ENCODE measurements at regions not wholly inside any gene's neighbourhood (a gene's known extent, or its start where the extent isn't known, plus 50 kb on each side); places are given as distances from the start of the nearest gene placed in this dataset.

DNA sequence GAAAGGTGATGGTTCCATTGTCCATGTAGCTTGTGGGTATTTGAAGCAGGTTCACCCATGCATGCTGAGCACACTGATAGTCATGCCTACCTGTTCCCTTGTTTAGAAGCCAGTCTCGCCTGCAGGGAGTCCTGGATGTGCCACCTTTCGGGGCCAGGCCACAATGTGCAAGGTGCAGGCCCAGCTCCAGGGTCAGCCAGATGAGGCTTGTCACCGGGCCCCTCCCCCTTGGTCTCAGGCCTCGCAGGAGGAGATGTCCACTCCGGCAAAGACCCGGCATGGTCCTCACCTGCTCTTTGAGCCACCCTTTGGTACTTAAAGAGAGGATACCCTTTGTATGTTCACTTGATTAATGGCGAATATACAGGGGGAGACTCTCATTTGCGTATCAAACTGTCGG is 140.4 kb upstream of the RTL1 start:
- Histone ChIP-seq H3K9me3 (replicated peaks; ENCODE audit: control insufficient read depth, insufficient read depth, low read length) (no peaks in the 10 kb centered on the region), H3K27me3 (ENCODE audit: control insufficient read depth in 2 of 2, insufficient read depth in 2 of 2, low read length in 2 of 2) (no peaks in the 10 kb centered on the region), H2AFZ (ENCODE audit: low read depth, low read length) (no peak overlapping the region), H3K36me3 (ENCODE audit: control insufficient read depth in 2 of 2, extremely low read depth in 1 of 2, insufficient read depth in 2 of 2, low read length in 2 of 2) (peaks cover 0 to 19% of the 10 kb centered on the region in 2 experiments), H4K20me1 (replicated peaks; ENCODE audit: control insufficient read depth, extremely low read depth, insufficient read depth, low read length) (no peaks in the 10 kb centered on the region), H3K9me1 (replicated peaks; ENCODE audit: control insufficient read depth, extremely low read depth, insufficient read depth, low read length) (no peaks in the 10 kb centered on the region), H3K4me1 (ENCODE audit: control insufficient read depth, extremely low read depth, insufficient read depth, low read length) (no peaks in the 10 kb centered on the region), H3K79me2 (ENCODE audit: control insufficient read depth, insufficient read depth, low read length) (no peaks in the 10 kb centered on the region), H3K27ac (ENCODE audit: insufficient read depth, low read depth, low read length) (no peak overlapping the region), H3K9ac (replicated peaks; ENCODE audit: extremely low read depth, insufficient read depth, low read length) (no peak overlapping the region), H3K4me2 (ENCODE audit: insufficient read depth, low read length) (no peak overlapping the region), H3K4me3 (replicated peaks in 1 of 3; ENCODE audit: insufficient read depth in 1 of 3, low read depth in 1 of 3, low read length in 3 of 3) (no peak overlapping the region)
- ChIA-PET CTCF (interaction anchor here (1.2 kb wide), 1 partner anchor 10 kb away, joined by 3 read pairs; no protein-coding TSS in a partner anchor), POLR2A (no interaction called here)
- no peak for FAIRE-seq
- no TSS peak for BruUV-seq (replicated peaks)
- intact Hi-C loops (cut with micrococcal nuclease): no loop called here
- TF ChIP-seq JUN (IDR thresholded peaks at IDR 0.05; ENCODE audit: borderline replicate concordance, insufficient read depth, insufficient read length, low read depth) (no peak), MYC (IDR thresholded peaks at IDR 0.05; ENCODE audit: low read depth, low read length) (no peak), POLR2AphosphoS5 (IDR thresholded peaks at IDR 0.05; ENCODE audit: insufficient read depth, low read depth, low read length) (no peak), FOS (IDR thresholded peaks at IDR 0.05; ENCODE audit: borderline replicate concordance, insufficient read depth, low read length) (no peak), EZH2 (IDR thresholded peaks at IDR 0.05; ENCODE audit: borderline replicate concordance, low read depth, low read length, severe bottlenecking) (no peak), GATA2 (IDR thresholded peaks at IDR 0.05; ENCODE audit: insufficient read depth, insufficient read length, low read depth, low read length) (no peak), POLR2A (IDR thresholded peaks at IDR 0.05; ENCODE audit: low read depth, low read length) (no peak)
- TF ChIP-seq, protein P1, sequence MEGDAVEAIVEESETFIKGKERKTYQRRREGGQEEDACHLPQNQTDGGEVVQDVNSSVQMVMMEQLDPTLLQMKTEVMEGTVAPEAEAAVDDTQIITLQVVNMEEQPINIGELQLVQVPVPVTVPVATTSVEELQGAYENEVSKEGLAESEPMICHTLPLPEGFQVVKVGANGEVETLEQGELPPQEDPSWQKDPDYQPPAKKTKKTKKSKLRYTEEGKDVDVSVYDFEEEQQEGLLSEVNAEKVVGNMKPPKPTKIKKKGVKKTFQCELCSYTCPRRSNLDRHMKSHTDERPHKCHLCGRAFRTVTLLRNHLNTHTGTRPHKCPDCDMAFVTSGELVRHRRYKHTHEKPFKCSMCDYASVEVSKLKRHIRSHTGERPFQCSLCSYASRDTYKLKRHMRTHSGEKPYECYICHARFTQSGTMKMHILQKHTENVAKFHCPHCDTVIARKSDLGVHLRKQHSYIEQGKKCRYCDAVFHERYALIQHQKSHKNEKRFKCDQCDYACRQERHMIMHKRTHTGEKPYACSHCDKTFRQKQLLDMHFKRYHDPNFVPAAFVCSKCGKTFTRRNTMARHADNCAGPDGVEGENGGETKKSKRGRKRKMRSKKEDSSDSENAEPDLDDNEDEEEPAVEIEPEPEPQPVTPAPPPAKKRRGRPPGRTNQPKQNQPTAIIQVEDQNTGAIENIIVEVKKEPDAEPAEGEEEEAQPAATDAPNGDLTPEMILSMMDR (IDR thresholded peaks at IDR 0.05; ENCODE audit: extremely low read depth in 1 of 2, insufficient read depth in 1 of 2, low read depth in 1 of 2, low read length in 2 of 2): no peak
- TF ChIP-seq, protein P2, sequence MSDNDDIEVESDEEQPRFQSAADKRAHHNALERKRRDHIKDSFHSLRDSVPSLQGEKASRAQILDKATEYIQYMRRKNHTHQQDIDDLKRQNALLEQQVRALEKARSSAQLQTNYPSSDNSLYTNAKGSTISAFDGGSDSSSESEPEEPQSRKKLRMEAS (IDR thresholded peaks at IDR 0.05; ENCODE audit: insufficient read depth, insufficient read length): no peak
- no peak for DNase-seq (ENCODE audit: low read depth, low spot score)
- dilution Hi-C loops (cut with MboI; ENCODE audit: extremely low pct_ligation_motif_present, low sequenced_read_pairs): no loop called here

Data from endothelial cell of umbilical vein (primary cell).